SH-SY5Y (cell line): ENCODE measurements at regions not wholly inside any gene's neighbourhood (a gene's known extent, or its start where the extent isn't known, plus 50 kb on each side); places are given as distances from the start of the nearest gene placed in this dataset.

Experiments
- GATA2 ChIP-seq: IDR thresholded peaks from 2 replicates; pipeline ENCODE4 v1.6.1; 2011; ENCODE audit warnings: mild to moderate bottlenecking, low read depth, low read length
- GATA3 ChIP-seq: IDR thresholded peaks from 2 replicates; pipeline ENCODE4 v1.6.1; 2011; ENCODE audit warnings: low read depth, mild to moderate bottlenecking, low read length, moderate library complexity

GRCh38 chr5:101894985-101895384 is 401.1 kb downstream of the SLCO4C1 start:
- TF ChIP-seq GATA2 (no peak), GATA3 (no peak)

- TF ChIP-seq GATA3 (no peak), GATA2 (no peak)
These were observed 417.9 kb downstream of the SLCO4C1 start for GRCh38 chr5:101878190-101878589.

GRCh38 chr5:101877451-101877850 is 418.6 kb downstream of the SLCO4C1 start:
- TF ChIP-seq GATA2 = no peak
- TF ChIP-seq GATA3 = no peak

- TF ChIP-seq GATA2 (no peak), GATA3 (no peak)
These were observed 429.6 kb downstream of the SLCO4C1 start for GRCh38 chr5:101866473-101866872.

GRCh38 chr5:101860563-101860962 is 435.5 kb downstream of the SLCO4C1 start:
- TF ChIP-seq GATA3 (no peak), GATA2 (no peak)

- TF ChIP-seq GATA3 = no peak
- no peak for TF ChIP-seq GATA2
These were observed 435.9 kb downstream of the SLCO4C1 start for GRCh38 chr5:101860145-101860544.

- TF ChIP-seq GATA3 = no peak
- TF ChIP-seq GATA2 = no peak
These were observed 449.6 kb downstream of the SLCO4C1 start for GRCh38 chr5:101846496-101846895.

GRCh38 chr5:101843055-101843454 is 453.0 kb downstream of the SLCO4C1 start:
- TF ChIP-seq GATA2 (no peak), GATA3 (no peak)

GRCh38 chr5:101838435-101838834 is 457.6 kb downstream of the SLCO4C1 start:
- TF ChIP-seq GATA2 = no peak
- TF ChIP-seq GATA3 = no peak

GRCh38 chr5:101829255-101829654 is 466.8 kb downstream of the SLCO4C1 start:
- TF ChIP-seq GATA3 = no peak
- TF ChIP-seq GATA2 = no peak

GRCh38 chr5:101811466-101811865 is 484.6 kb downstream of the SLCO4C1 start:
- TF ChIP-seq GATA2 = no peak
- no peak for TF ChIP-seq GATA3

GRCh38 chr5:101806410-101806809 is 489.7 kb downstream of the SLCO4C1 start:
- TF ChIP-seq GATA3 (no peak), GATA2 (no peak)

- TF ChIP-seq GATA2 = no peak
- TF ChIP-seq GATA3 = no peak
These were observed 499.7 kb downstream of the SLCO4C1 start for GRCh38 chr5:101796427-101796826.

- TF ChIP-seq GATA2 (no peak), GATA3 (no peak)
These were observed 507.3 kb downstream of the SLCO4C1 start for GRCh38 chr5:101788797-101789196.

- TF ChIP-seq GATA2 = no peak
- TF ChIP-seq GATA3 = no peak
These were observed 511.0 kb downstream of the SLCO4C1 start for GRCh38 chr5:101785090-101785489.
